ENCODE measurements at regions not wholly inside any gene's neighbourhood (a gene's known extent, or its start where the extent isn't known, plus 50 kb on each side); places are given as distances from the start of the nearest gene placed in this dataset.

- Mint-ChIP-seq H3K27me3 (ENCODE audit: insufficient read depth) (no peaks in the 10 kb centered on the region), H3K27ac (no peak overlapping the region), H3K9me3 (no peaks in the 10 kb centered on the region), H3K36me3 (ENCODE audit: low read depth) (no peaks in the 10 kb centered on the region), H3K4me3 (no peak overlapping the region), H3K4me1 (peaks cover 14% of the 10 kb centered on the region)
- 62 to 100% methylated on average over 1 to 3 of the region's 3 CpGs for WGBS, 2 experiments (ENCODE audit: insufficient coverage in 1 of 2, insufficient read length in 1 of 2)
- H3K9ac ChIP-seq (ENCODE audit: extremely low read depth, low read length, poor library complexity, severe bottlenecking) = no peak overlapping the region
- TF ChIP-seq CTCF (conservative IDR thresholded peaks at IDR 0.05) = no peak
- H3K4me1 ChIP-seq (ENCODE audit: control insufficient read depth, insufficient read depth, low read length) = no peaks in the 10 kb centered on the region
- H3K9me3 ChIP-seq (ENCODE audit: control insufficient read depth, low read length) = no peaks in the 10 kb centered on the region
- H3K27ac ChIP-seq (ENCODE audit: low read depth, low read length) = no peak overlapping the region
- no peaks in the 10 kb centered on the region for H3K27me3 ChIP-seq (ENCODE audit: control insufficient read depth, insufficient read depth, low read length, poor library complexity, severe bottlenecking)
- H3K36me3 ChIP-seq (ENCODE audit: control insufficient read depth, insufficient read depth, low read length) = no peaks in the 10 kb centered on the region
- DNase-seq = no peak
- no peak overlapping the region for H3K4me3 ChIP-seq (ENCODE audit: low read length)
These were observed 322.5 kb upstream of the CFAP20DC start for GRCh38 chr3:59372346-59372745.

GRCh38 chr3:59368900-59369675, 319.3 kb upstream of the CFAP20DC start:
- Mint-ChIP-seq H3K27ac (no peak overlapping the region), H3K4me1 (peaks cover 16% of the 10 kb centered on the region), H3K9me3 (no peaks in the 10 kb centered on the region), H3K27me3 (ENCODE audit: insufficient read depth) (no peaks in the 10 kb centered on the region), H3K36me3 (ENCODE audit: low read depth) (no peaks in the 10 kb centered on the region), H3K4me3 (no peak overlapping the region)
- Histone ChIP-seq H3K27ac (ENCODE audit: low read depth, low read length) (no peak overlapping the region), H3K27me3 (ENCODE audit: control insufficient read depth, insufficient read depth, low read length, poor library complexity, severe bottlenecking) (no peaks in the 10 kb centered on the region), H3K4me3 (ENCODE audit: low read length) (no peak overlapping the region), H3K9ac (ENCODE audit: extremely low read depth, low read length, poor library complexity, severe bottlenecking) (no peak overlapping the region), H3K4me1 (ENCODE audit: control insufficient read depth, insufficient read depth, low read length) (no peaks in the 10 kb centered on the region), H3K9me3 (ENCODE audit: control insufficient read depth, low read length) (no peaks in the 10 kb centered on the region), H3K36me3 (ENCODE audit: control insufficient read depth, insufficient read depth, low read length) (no peaks in the 10 kb centered on the region)
- DNase-seq = no peak
- TF ChIP-seq CTCF (conservative IDR thresholded peaks at IDR 0.05) = no peak
- WGBS, 2 experiments (ENCODE audit: insufficient coverage in 1 of 2, insufficient read length in 1 of 2) = 85 to 89% methylated on average over 4 to 5 of the region's 5 CpGs

GRCh38 chr3:59367150-59367549, 317.3 kb upstream of the CFAP20DC start:
- no peaks in the 10 kb centered on the region for H3K9me3 ChIP-seq (ENCODE audit: control insufficient read depth, low read length)
- H3K4me1 Mint-ChIP-seq = peaks cover 14% of the 10 kb centered on the region
- WGBS, 2 experiments (ENCODE audit: insufficient coverage in 1 of 2, insufficient read length in 1 of 2) = 77 to 80% methylated on average over 1 to 2 of the region's 3 CpGs
- no peak overlapping the region for H3K9ac ChIP-seq (ENCODE audit: extremely low read depth, low read length, poor library complexity, severe bottlenecking)
- H3K27me3 Mint-ChIP-seq (ENCODE audit: insufficient read depth) = no peaks in the 10 kb centered on the region
- H3K27ac Mint-ChIP-seq = no peak overlapping the region
- H3K27ac ChIP-seq (ENCODE audit: low read depth, low read length) = no peak overlapping the region
- H3K4me3 Mint-ChIP-seq = no peak overlapping the region
- no peaks in the 10 kb centered on the region for H3K36me3 ChIP-seq (ENCODE audit: control insufficient read depth, insufficient read depth, low read length)
- no peak for TF ChIP-seq CTCF (conservative IDR thresholded peaks at IDR 0.05)
- H3K9me3 Mint-ChIP-seq = no peaks in the 10 kb centered on the region
- H3K27me3 ChIP-seq (ENCODE audit: control insufficient read depth, insufficient read depth, low read length, poor library complexity, severe bottlenecking) = no peaks in the 10 kb centered on the region
- no peak overlapping the region for H3K4me3 ChIP-seq (ENCODE audit: low read length)
- H3K36me3 Mint-ChIP-seq (ENCODE audit: low read depth) = no peaks in the 10 kb centered on the region
- DNase-seq = no peak
- no peaks in the 10 kb centered on the region for H3K4me1 ChIP-seq (ENCODE audit: control insufficient read depth, insufficient read depth, low read length)

All from endodermal cell (in vitro differentiated cells).